K562 (cell line): ENCODE measurements at regions not wholly inside any gene's neighbourhood (a gene's known extent, or its start where the extent isn't known, plus 50 kb on each side); places are given as distances from the start of the nearest gene placed in this dataset.

Experiments used
- ATAC-seq: fragments of 200-7000 bp; cut with Tn5 transposase; 3 replicates; pipeline ENCODE4 v1.9.1; 2020; ENCODE audit warnings: moderate library complexity
- BruUV-seq: library from RNA; stranded (reverse); fragments of 400-500 nt; replicated peaks from 2 replicates; lab custom pipeline; 2021; lab: Mats Ljungman, UMichigan
- CTCF ChIA-PET: fragments of 300-600 bp; formaldehyde crosslinking; extraction: SDS; loops from one replicate; lab custom pipeline; 2021; ENCODE audit warnings: low intra/inter-chr PET ratio; lab: Yijun Ruan, JAX
- POLR2A ChIA-PET: fragments of 300-600, 350-650 bp; sonication (Branson Sonifier 250); formaldehyde crosslinking; extraction: SDS; loops from one replicate; lab custom pipeline; 2021; ENCODE audit warnings: antibody characterized with exemption, inconsistent platforms; lab: Yijun Ruan, JAX
- DNase-seq, 4 experiments: peaks; one replicate each; pipeline versions ENCODE4 v3.0.0 to v3.0.0-alpha.2; 2011 to 2018; ENCODE audit warnings: low spot score in 3 of 4, mixed read lengths in 3 of 4; ENCODE audit errors: extremely low read depth in 1 of 4
- FAIRE-seq: peaks from 2 replicates; lab custom pipeline; 2011; peaks lifted over from hg19 to GRCh38; lab: Jason Lieb, UNC
- H2AFZ ChIP-seq: 2 replicates; pipeline ENCODE4 v1.6.0; 2011; ENCODE audit warnings: low read depth, low read length, control low read depth, inconsistent platforms
- H3K27ac ChIP-seq: fragments of 200-600 bp; 3 replicates; pipeline ENCODE4 v1.8.0; 2011; ENCODE audit warnings: low read depth, mild to moderate bottlenecking, control low read depth, inconsistent platforms, low read length, moderate library complexity, mixed read lengths; ENCODE audit errors: extremely low read depth
- H3K27me3 ChIP-seq, 2 experiments: fragments of 300-600 bp in 1 of 2; 2 replicates in 1 of 2; 3 replicates in 1 of 2; pipeline versions ENCODE4 v1.6.0 to v1.8.0; 2011; ENCODE audit warnings: inconsistent platforms in 2 of 2, low read length in 2 of 2, mild to moderate bottlenecking in 1 of 2, mixed read lengths in 1 of 2, moderate library complexity in 1 of 2; ENCODE audit not compliant: control insufficient read depth in 2 of 2, insufficient read depth in 2 of 2
- H3K36me3 ChIP-seq: fragments of 300-600 bp; 3 replicates; pipeline ENCODE4 v1.8.0; 2011; ENCODE audit warnings: mild to moderate bottlenecking, low read length, inconsistent platforms; ENCODE audit not compliant: control insufficient read depth, insufficient read depth
- H3K4me1 ChIP-seq, 2 experiments: fragments of 200-600 bp in 1 of 2; replicated peaks in 1 of 2; 2 replicates in 1 of 2; 3 replicates in 1 of 2; pipeline versions ENCODE4 v1.5.1 to v1.8.0; 2011; ENCODE audit warnings: inconsistent platforms in 2 of 2, low read length in 2 of 2, mild to moderate bottlenecking in 1 of 2, mixed read lengths in 1 of 2, moderate library complexity in 1 of 2; ENCODE audit not compliant: control insufficient read depth in 2 of 2, insufficient read depth in 2 of 2
- H3K4me2 ChIP-seq: 2 replicates; pipeline ENCODE4 v1.6.1; 2011; ENCODE audit warnings: low read length, control low read depth, inconsistent platforms, mixed read lengths; ENCODE audit not compliant: insufficient read depth
- H3K4me3 ChIP-seq: fragments of 200-600 bp; sonication (generic), shearing (Covaris generic); 2 replicates; pipeline ENCODE4 v1.5.1; 2016; ENCODE audit warnings: control low read depth, inconsistent platforms
- H3K79me2 ChIP-seq: fragments of 200-600 bp; 3 replicates; pipeline ENCODE4 v1.8.0; 2011; ENCODE audit warnings: low read length, inconsistent platforms; ENCODE audit not compliant: control insufficient read depth, insufficient read depth
- H3K9ac ChIP-seq, 2 experiments: 2 replicates each; pipeline versions ENCODE4 v1.6.0 to v1.6.1; 2011; ENCODE audit warnings: low read depth in 2 of 2, low read length in 2 of 2, control low read depth in 1 of 2, inconsistent platforms in 1 of 2, mild to moderate bottlenecking in 1 of 2, mixed read lengths in 1 of 2; ENCODE audit not compliant: insufficient read depth in 1 of 2
- H3K9me1 ChIP-seq: one replicate; pipeline ENCODE4 v1.6.0; 2011; ENCODE audit warnings: inconsistent platforms, mild to moderate bottlenecking, low read length, moderate library complexity; ENCODE audit not compliant: control insufficient read depth, insufficient read depth
- H3K9me3 ChIP-seq: replicated peaks from 2 replicates; pipeline ENCODE4 v1.5.1; 2011; ENCODE audit warnings: low read depth, low read length, inconsistent platforms; ENCODE audit not compliant: control insufficient read depth, insufficient read depth
- H4K20me1 ChIP-seq: replicated peaks from 2 replicates; pipeline ENCODE4 v1.6.1; 2011; ENCODE audit warnings: low read length, inconsistent platforms, mixed read lengths; ENCODE audit not compliant: control insufficient read depth, insufficient read depth
- HEY1 ChIP-seq: fragments of 250-450 bp; sonication (Bioruptor Pico); IDR thresholded peaks from 2 replicates; pipeline ENCODE4 v1.5.0; 2020; ENCODE audit warnings: mild to moderate bottlenecking, moderate library complexity, borderline replicate concordance
- KAT7 ChIP-seq: sonication (generic); formaldehyde crosslinking; IDR thresholded peaks from 2 replicates; pipeline ENCODE4 v1.8.0; 2022; ENCODE audit warnings: missing genetic modification reagents, mild to moderate bottlenecking, borderline replicate concordance
- KHSRP ChIP-seq: fragments of 450-650 bp; IDR thresholded peaks from 2 replicates; pipeline ENCODE4 v1.6.1; 2017
- MIER1 ChIP-seq: fragments of 450-650 bp; IDR thresholded peaks from 2 replicates; pipeline ENCODE4 v1.6.1; 2016; ENCODE audit warnings: antibody characterized with exemption, mild to moderate bottlenecking, low read depth
- MYC ChIP-seq, 2 experiments: fragments of 250-450 bp in 1 of 2; sonication (Bioruptor Pico) in 1 of 2; IDR thresholded peaks; 2 replicates each; pipeline versions ENCODE4 v1.5.1 to v1.6.1; 2012 to 2021; ENCODE audit warnings: low read depth in 2 of 2, borderline replicate concordance in 1 of 2, improper control_type of control experiment in 1 of 2, low read length in 1 of 2, mild to moderate bottlenecking in 1 of 2, moderate library complexity in 1 of 2
- NCOA6 ChIP-seq: fragments of 450-650 bp; IDR thresholded peaks from 2 replicates; pipeline ENCODE4 v1.6.1; 2017; ENCODE audit warnings: mild to moderate bottlenecking
- SMC3 ChIP-seq: conservative IDR thresholded peaks from 2 replicates; pipeline ENCODE4 v1.6.1; 2011; ENCODE audit warnings: low read depth, low read length, improper control_type of control experiment; ENCODE audit not compliant: insufficient read depth
- ZNF212 ChIP-seq: fragments of 450-650 bp; formaldehyde crosslinking; IDR thresholded peaks from 2 replicates; pipeline ENCODE4 v1.4.0; 2020; ENCODE audit warnings: mild to moderate bottlenecking
- ZNF407 ChIP-seq: fragments of 450-650 bp; IDR thresholded peaks from 2 replicates; pipeline ENCODE4 v1.6.1; 2016; ENCODE audit warnings: low read depth
- ZNF584 ChIP-seq: fragments of 200-800 bp; sonication (Bioruptor generic); IDR thresholded peaks from 2 replicates; pipeline ENCODE4 v1.6.1; 2016; ENCODE audit warnings: low read depth, mild to moderate bottlenecking, missing genetic modification characterization, missing compliant biosample characterization
- ZNF778 ChIP-seq: fragments of 450-650 bp; formaldehyde crosslinking; IDR thresholded peaks from 2 replicates; pipeline ENCODE4 v1.4.0; 2020; ENCODE audit warnings: mild to moderate bottlenecking, moderate library complexity
- WGBS: fragments of 100-300 bp; shearing (Covaris generic); methylation state at CpG from one replicate; pipeline ENCODE4 v1.1.6; 2016; ENCODE audit warnings: low coverage, mixed read lengths; ENCODE audit not compliant: insufficient coverage; ENCODE audit errors: missing lambda C conversion rate; 5-methylcytosine and 5-hydroxymethylcytosine counted together
- in situ Hi-C: fragments of 300-500 bp; cut with MboI; formaldehyde crosslinking; loops from 4 replicates; pipeline ENCODE4 v1.15.0; 2018; ENCODE audit warnings: inconsistent platforms, mixed read lengths
- intact Hi-C: fragments of 100-400 bp; cut with micrococcal nuclease; formaldehyde crosslinking; loops from 2 replicates; pipeline ENCODE4 v1.14.2; 2022

GRCh38 chr16:85393674-85394451 is 219.3 kb upstream of the GSE1 start:
- Histone ChIP-seq H3K27me3 (no peaks in the 10 kb centered on the region), H3K9me3 (no peaks in the 10 kb centered on the region), H3K4me2 (0 out of 2 replicates have a peak overlapping the region, but pooled peaks have one; percentile 20), H2AFZ (peak overlapping the region; percentile 33; the same call in 1 of the 2 replicates), H3K27ac (0 out of 3 replicates have a peak overlapping the region, but pooled peaks have one; percentile 11), H4K20me1 (no peaks in the 10 kb centered on the region), H3K4me3 (no peak overlapping the region), H3K9me1 (no peaks in the 10 kb centered on the region), H3K4me1 (peaks cover 48 to 77% of the 10 kb centered on the region in 2 experiments), H3K9ac (peak overlapping the region in 1 of 2 experiments; percentile 62; a peak in 2 of 4 replicates), H3K79me2 (no peaks in the 10 kb centered on the region; the same call in 2 of the 3 replicates), H3K36me3 (no peaks in the 10 kb centered on the region)
- CTCF ChIA-PET = interaction anchor here (0.7 to 1.6 kb wide), 2 partner anchors 217 to 324 kb away, joined by 3 to 5 read pairs; no protein-coding TSS in a partner anchor
- POLR2A ChIA-PET = interaction anchor here (0.6 to 1.4 kb wide), 3 partner anchors 10 to 155 kb away, joined by 3 to 4 read pairs (median 3); no protein-coding TSS in a partner anchor
- peak; percentile 87 for ATAC-seq
- WGBS = 48% methylated on average over 31 of the region's 34 CpGs
- no TSS peak for BruUV-seq
- in situ Hi-C loops = no loop called here
- peak; percentile 86 to 94 (median 93) for DNase-seq
- no peak for FAIRE-seq
- intact Hi-C loops = loop anchor here (1.0 to 5.0 kb wide), 2 partner anchors 24 to 77 kb away; no protein-coding TSS in a partner anchor
- 0 out of 2 replicates have a peak, but pooled peaks have one; percentile 38 for TF ChIP-seq MYC (IDR thresholded peaks at IDR 0.05; ENCODE audit: low read depth, low read length)
- TF ChIP-seq MYC (CRISPR knock-in tag; IDR thresholded peaks at IDR 0.05; ENCODE audit: borderline replicate concordance, low read depth) = no peak; the same call in 1 of the 2 replicates
- TF ChIP-seq NCOA6 = no peak
- no peak for TF ChIP-seq ZNF407
- no peak for TF ChIP-seq HEY1 (CRISPR knock-in tag)
- TF ChIP-seq MIER1 = no peak
- TF ChIP-seq ZNF584 (CRISPR knock-in tag) = no peak
- TF ChIP-seq KHSRP = no peak
- TF ChIP-seq ZNF778 (CRISPR knock-in tag) = no peak
- TF ChIP-seq SMC3 = peak; percentile 83
- peak; percentile 88; the same call in 1 of the 2 replicates for TF ChIP-seq KAT7
- no peak for TF ChIP-seq ZNF212
